Iris pigment epithelial cell (primary cell): ENCODE measurements at regions not wholly inside any gene's neighbourhood (a gene's known extent, or its start where the extent isn't known, plus 50 kb on each side); places are given as distances from the start of the nearest gene placed in this dataset.

Experiments
- DNase-seq: peaks from one replicate; pipeline ENCODE4 v3.0.0-alpha.2; 2011; ENCODE audit warnings: low read depth

DNA sequence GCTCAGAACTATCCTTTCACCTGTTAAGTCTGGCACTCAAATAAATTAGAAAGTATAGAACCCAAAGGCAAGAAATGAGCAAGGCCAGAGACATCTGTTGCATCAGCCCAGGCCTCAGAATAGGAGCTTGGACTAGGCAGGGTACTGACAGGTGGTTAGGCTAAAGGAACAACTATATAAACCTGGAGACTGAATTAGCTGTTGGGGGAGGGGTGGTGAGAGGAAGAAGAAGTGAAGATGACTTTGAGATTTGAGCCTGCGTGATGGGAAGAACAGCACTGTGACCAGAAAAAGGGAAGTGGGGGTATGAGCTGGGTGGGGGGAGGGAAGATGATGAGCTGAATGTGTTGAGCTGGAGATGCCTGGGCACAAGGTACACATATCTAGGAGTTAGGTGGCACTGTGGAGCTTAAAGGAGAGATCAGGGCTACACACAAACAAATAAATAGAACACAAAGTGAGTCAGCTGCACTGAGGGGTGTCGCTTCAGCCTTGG is 244.7 kb downstream of the PTEN start:
- DNase-seq: no peak

DNA sequence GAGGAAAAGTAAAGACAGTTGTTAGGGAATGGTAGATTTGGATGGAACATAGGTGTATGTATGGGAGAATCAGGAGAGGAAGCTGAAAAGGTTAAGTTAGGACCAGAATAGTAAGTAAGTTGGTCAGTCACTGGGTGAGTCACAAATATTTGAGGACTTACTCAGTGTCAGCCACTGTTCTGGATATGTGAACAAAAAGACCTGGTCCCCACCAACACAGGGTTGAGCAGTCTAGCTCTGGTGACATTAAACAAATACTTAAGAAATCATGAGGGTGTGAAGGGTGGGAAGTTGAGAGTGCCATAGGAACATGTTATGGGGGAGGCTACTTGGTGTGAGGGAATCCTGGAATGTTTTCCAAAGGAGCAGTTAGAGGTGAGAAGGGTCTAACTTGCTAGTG is 246.9 kb downstream of the PTEN start:
- DNase-seq: peak; percentile 55

DNA sequence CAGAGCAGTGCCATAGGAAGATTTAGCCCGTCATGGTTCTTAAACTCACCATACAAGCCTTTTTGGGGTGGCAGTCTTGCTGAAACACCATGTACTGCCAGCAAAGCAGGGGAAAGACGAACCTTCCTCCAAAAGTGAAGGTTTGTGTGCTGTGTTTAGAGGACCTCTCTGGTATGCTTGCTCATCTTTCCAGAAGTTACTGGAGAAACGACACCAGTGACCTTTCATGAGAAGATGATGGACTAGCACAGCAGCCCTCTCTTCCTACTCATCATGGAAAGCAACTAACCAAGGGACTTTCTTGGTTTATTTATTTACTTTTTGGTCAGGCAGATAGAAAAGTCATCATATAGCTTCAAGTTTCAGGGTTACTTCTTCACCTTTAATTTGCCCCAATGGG is 247.4 kb downstream of the PTEN start:
- no peak for DNase-seq

DNA sequence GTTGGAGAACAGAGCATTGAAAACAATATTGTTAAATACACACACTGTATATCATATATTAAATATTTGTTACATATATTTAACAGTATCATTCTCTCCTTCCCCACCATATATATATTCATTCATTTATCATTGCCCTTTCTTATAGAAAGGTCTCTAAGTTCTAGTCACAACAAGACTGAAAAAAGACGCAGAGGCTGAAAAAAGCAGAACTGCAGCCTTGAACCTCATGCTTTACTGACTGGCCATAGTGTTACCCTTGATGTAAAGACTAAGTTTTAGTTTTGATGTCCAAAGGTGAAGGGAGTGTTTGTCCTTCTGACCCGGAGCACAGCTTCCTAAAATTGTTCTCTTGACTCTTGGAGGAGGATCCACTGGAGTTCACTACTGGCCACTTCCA is 247.9 kb downstream of the PTEN start:
- DNase-seq: no peak

DNA sequence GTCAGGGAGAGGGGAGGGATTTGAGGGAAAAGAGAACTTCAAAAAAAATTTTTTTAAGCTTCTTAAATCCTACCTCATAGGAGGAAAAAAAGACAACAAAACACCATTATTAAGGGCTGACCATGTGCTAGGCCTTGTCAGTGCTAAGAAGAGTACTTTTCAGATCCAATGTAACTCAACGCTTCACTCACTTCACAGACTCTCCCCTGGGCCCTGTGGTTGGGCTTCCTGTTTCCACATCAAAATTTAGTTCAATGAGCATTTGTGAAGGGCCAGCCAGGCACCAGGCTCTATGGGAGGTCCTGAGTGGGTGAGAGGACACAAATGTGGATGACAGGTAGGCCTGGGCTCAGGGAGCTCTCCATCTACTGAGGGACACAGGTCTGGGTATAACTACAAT is 249.8 kb downstream of the PTEN start:
- DNase-seq: no peak

DNA sequence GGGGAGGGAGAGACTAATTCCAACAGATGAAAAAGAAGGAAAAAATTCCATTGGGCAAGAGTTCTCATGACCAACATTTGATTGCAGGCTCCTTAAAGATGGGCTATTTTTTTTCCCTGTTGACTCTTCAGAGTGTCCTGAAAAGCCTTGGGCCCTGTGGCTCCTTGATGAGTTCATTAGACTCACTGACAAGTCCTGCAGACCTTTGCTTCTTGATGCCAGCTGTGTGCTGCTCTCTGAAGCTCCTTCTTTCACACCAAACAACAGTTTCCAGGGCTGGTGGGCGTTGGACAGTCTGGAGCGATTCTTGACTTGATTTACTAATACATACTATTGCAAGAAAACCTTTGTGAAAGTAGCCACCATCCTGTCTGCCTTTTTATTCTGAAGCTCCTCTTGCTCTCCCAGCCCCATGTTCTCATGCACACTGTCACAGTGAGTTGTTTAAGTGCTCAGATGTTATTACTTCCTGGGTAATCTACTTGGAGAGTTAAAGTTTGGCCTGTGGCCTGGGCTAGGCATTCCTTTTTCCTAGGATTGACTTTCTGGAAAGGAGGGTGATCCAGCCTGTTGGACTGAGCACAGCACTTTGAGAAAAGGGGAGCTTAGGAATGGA is 250.3 kb downstream of the PTEN start:
- no peak for DNase-seq

DNA sequence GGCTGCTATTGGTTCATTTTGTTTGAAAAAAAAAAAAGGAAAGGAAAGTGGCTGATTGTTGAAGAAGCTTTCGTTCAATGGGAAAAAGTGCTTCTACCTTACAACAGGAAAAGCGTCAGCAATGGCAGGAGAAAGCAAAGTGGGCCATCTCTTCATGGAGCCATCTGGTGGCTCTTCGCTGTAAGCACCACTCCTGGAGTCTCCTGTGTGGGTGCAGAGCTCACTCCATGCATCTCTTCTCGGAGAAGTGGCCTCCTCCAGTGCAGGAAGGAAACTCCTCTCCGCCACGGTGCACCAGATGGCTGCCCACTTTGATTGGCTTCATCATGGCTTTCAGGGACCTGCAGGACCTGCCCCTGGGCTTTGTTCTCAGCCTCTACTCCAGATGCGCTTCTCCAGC is 250.9 kb downstream of the PTEN start:
- DNase-seq: peak; percentile 46

DNA sequence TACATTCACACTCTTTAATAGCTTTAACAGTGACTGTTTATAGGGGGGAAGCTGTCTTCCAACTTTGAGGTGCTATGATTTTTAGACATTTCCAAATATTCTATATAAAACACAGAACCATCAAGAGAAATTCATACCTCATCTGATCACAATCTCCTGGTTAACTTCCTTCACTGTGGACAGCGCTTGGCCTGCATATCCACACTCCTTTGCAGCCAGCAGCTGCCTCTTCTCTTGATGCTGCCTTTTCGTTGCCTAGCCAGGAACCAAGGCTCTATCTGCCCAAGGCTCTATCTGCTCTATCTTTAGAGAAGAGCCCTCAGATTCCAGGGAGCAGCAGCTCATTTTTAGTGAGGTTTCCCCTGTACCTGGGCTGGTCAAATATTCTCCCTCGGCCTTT is 252.0 kb downstream of the PTEN start:
- no peak for DNase-seq

DNA sequence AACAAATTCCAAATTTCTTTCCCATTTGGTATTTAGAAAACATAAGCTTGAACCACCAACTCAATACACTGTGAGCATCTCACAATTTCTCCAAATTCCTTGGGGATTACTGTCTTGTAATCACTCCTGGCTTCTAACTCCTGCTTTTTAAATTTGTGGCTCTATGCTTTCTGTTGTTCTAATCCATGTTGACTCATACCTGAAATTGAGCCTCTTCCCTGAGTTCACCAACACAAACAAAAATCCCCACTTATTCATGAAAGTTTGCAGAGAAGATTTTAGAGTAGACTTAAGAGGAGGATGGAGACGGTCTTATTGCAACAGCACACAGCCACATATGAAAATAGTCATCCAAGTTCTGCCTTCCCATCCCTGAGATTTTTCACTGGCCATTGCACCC is 252.5 kb downstream of the PTEN start:
- DNase-seq: peak; percentile 57

DNA sequence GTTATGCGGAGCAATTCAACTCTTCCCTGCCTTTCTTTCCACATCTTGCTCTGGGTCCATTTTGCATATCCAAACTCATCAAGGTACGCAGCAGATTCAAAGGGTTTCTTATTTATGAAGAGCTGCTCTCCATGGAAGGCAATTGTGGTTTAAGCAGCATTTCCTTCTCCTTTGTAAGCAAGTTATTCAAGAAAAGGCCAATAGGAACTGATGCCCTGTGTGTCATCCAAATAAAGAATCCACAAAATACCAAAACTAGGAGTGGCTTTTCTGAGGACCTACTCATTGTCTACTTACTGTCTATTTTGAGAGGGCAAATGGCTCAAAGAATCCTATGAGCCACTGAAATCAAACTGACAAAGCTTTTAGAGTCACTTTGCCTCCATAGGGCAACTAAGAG is 253.1 kb downstream of the PTEN start:
- DNase-seq: peak; percentile 19

DNA sequence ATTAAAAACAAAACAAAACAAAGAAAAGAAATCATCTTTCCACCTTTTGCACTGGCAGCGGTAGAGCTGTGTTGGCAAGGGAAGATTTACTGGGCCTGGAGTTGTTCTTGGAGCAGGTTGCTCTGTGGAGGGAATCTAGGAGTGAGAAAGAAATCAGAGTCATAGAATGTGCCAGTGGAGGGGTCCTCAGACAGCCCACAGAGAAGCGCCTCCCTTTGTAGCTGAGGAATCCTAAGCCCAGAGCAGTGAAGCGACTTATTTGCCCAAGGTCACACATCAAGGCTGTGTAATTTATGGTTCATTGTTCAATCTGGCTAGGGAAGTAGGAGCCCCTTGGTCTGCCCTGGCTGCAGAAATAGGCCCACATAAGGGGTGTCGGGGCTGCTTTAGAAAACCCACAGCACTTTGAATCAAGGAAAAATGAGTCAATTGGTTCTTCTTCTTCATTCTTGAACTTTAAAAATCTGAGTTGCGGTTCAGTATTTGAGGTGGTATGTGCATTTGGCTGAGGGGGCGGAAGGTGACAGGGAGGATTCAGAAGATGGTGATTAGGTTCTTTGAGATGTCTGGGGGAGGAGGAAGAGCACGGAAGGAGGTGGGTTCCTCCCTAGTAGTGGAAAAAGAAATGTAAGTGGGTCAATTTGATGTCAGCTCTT is 253.7 kb downstream of the PTEN start:
- DNase-seq: no peak

DNA sequence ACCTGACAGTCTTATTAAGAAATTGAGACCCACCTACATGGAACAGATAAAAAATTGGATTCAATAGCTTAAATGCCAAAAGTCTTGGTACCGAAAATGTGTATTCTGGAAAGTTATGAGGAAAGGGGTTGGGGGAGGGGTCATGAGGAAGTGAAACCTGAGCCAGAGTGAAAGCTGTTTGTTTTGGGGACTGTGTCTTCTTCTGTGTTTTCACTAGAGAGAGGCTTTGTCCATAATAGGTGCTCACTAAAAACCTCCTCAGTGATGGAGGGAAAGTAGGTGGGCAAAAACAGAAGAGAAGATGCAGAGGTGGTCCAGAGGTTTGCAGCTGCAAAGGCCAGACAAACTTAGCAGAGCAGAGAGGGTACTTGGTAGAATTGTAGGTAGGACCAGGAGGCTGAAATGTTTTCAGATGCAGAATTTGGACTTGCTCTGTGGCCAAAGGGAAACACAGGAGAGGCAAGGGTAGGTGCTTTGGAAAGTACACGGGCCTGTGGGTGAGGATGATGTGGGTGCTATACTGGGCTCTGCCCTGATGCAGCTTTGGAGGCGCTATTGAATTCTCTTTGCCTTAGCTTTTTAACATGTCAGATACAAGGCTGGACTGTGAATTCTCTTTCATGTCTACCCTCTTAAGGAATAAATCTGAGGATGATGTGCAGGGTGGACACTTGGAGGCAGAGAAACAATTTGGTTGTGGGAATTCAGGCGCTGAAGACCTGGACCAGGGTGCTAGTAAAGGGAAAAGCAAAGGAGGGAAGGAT is 254.6 kb downstream of the PTEN start:
- DNase-seq: no peak

DNA sequence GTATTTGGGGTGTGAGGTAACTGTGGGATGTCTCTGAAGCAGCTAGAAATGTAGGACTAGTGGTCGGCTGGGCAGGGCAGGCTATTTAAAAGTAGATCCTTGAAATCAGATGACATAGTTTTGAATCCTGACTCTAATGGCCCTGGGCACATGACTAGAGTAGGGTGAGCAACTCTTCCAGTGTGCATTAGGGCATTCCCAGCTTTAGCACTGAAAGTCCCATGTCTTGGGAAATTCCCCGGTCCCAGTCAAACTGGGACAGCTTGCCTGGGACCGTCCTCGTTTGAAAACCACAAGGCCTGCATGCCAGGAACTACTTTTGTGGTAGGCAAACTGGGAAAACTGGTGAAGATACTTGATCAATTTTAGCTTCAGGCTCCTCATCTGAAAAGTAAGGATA is 255.3 kb downstream of the PTEN start:
- no peak for DNase-seq

DNA sequence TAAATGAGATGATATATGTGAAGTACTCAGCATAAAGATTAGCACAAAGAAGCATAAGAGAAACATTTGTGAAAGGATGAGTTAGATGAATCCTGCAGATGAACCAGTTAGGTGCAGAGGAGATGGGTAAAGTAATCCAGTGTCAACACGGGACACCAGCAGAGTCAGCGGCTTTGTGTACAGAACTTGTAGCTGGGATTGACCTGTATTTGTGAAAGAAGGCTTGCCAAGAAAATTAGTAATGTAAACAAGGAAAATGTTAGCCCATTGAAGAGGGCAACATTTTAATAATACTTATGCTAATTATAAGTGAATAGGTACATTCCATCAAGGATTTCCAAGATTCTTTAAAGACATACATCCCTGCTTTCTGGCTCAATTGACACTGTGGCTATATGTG is 255.7 kb downstream of the PTEN start:
- DNase-seq: no peak

DNA sequence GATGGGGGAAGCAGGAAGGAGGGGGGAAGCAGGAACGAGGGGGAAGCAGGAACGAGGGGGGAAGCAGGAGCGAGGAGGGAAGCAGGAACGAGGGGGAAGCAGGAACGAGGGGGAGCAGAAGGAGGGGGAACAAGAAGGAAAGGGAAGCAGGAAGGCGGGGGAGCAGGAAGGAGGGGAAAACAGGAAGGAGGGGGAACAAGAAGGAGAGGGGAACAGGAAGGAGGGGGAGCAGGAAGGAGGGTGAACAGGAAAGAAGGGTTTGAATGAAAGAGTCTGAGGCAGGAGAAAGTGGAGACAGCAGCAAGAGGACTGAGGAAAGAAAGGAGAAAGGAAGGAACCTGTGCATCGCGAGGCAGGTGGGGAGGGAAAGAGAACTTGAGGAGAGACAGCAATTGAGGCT is 256.6 kb downstream of the PTEN start:
- DNase-seq: no peak

DNA sequence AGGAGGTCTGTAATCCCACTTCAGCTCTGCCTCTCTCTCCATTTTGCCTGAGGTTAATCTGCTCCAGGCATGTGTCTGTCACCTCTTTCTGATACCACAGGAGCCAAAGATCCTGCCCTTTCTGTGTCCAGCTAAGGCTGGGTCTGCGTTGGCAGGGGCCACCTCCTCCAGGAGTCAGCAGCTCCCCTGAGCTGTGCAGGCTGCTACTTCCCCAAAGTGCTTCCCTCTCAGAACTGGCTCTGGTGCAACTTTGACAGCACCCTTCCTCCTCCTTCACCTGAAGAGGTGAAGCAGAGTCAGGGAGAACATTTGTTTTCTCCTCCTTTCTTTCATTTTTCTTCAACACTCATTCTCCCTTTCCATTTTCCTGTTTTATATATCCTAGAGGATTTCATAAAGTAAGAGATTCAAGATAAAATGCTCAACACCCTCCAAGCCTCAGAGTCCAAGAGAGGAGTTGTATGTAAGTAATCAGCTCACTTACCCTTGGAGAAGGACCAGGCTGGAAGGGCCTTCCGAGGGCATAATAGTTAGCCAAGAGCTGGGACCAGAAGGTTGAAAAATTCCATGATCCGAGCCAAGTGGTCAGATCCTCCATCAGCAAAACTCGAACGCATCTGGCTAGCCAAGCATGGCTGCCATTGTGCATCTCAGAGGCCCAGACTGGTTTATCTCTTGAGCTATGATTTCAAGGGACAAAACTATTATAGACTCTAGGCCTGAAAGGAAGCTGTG is 257.3 kb downstream of the PTEN start:
- no peak for DNase-seq

DNA sequence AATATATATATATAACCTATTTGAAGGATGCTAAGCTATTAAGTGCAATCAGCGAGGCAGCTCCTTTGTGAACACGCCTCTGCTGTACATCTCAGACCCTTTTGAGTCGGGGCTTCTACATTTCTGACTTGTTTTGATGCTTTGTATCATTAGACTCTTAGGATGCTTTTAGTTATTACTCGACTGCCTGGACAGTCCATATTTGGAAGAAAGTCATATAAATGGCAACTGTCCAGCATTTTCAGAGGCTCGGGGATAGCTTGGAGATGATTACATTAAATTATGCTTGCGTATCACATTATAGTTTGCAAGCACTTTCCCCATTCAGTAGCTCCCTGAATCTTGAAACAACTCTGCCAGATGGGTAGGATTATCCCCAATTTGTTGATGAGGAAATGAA is 257.9 kb downstream of the PTEN start:
- no peak for DNase-seq

DNA sequence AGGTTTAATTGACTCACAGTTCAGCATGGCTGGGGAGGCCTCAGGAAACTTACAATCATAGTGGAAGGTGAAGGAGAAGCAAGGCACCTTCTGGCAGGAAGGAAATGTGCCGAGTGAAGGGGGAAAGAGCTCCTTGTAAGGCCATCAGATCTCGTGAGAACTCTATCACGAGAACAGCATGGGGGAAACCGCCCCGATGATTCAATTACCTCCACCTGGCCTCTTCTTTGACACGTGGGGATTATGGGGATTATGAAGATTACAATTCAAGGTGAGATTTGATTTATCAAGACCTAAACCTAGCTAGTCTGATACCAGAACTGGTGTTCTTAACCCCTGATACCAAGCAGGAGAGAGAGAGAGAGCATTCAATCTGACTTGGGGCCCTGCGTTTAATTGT is 258.7 kb downstream of the PTEN start:
- no peak for DNase-seq

DNA sequence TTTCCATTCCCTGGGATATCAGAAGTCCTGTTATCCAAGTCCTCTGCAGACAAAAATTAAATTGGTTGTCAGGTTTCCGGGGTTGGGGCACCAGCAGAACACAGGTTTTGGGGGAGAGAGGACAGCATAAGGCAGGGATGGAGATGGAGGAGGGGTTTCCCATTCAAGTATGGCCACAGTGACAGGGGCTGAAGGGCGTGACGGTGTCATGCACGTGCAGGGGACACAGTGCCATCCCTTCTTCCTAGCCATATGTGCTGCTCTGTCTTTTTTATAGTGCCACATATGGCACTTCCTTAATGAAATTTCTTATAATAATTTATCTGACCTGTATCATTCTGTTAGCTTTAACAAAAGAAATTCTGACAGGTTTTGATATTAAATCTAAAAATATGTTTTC is 259.2 kb downstream of the PTEN start:
- DNase-seq: no peak

DNA sequence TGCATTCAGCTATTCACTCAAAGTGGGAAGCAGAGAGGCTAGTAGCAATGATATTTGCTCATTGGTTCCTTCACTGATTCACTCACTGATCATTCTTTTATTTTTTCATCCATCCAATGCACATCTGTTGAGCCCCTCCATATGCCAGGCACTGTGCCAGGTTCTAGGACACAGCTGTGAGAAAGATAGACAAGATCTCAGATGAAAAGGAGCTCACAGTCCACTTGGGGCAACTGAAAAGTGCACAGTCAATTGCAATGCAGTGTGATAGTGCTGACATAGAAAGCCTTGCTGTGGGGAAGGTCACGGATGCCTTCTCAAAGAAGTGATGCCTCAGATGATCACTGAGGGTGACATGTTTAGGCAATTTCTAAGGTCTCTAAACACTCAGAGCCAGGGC is 262.3 kb downstream of the PTEN start:
- DNase-seq: no peak

DNA sequence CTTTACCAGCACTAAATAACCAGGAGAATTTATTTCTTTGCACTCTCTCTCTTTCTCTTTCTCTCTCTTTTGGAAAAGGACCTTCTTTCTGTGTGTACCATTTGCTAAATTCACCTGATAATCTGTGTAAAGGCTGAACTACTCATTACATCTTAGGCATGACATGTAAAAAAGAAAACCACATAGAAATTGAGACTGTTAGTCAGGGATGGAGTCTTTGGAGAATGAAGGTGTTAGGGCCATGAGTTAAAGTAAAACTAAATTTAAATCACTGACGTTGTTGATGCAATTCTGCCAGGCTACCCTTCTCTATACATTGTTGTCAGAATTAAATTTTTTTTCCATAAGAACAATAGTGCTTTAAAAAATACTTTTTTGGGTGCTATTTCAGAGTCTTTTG is 263.3 kb downstream of the PTEN start:
- no peak for DNase-seq

DNA sequence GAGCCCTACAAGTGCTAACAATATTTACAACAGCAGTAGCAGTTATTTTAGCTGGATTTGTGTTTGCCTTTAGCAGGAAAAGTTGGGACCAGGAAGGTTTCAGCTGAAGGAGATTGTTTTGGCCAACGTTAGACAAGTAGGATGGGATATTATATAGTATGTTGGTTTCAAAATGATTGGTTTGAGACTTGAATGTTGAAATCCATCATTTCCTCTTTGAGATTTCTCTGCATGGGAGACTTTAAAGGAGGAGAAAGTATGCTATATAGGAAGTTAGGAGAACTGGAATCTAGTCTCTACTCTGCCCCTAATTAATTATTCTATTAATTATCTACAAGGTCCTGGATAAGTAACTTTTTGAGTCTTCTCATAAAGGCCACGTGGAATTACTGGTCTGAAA is 263.8 kb downstream of the PTEN start:
- no peak for DNase-seq

DNA sequence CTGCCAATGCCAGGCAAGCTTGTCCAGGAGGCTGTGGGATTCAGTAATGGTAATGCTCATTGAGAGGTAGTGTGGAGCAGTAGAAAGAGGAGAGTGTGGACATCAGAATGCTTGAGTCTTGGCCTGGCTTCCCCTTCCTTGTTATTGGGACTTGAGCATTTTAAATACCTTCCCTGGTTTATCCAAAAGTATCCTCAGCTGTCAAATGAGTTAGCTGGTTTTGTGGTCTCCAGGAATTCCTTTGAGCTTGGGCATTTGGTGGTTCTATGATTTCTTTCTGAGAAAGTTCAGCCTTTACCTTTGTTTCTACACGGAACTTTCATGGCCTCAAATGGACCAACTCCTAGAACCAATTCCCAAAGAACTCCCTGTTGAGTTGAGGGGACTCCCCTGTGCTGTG is 264.3 kb downstream of the PTEN start:
- no peak for DNase-seq
